Inferior parietal cortex (tissue), 1 donor: ENCODE measurements at regions not wholly inside any gene's neighbourhood (a gene's known extent, or its start where the extent isn't known, plus 50 kb on each side); places are given as distances from the start of the nearest gene placed in this dataset.

Experiments
- DNase-seq: peaks from one replicate; pipeline ENCODE4 v3.0.0-alpha.2; 2016; ENCODE audit errors: extremely low spot score

DNA sequence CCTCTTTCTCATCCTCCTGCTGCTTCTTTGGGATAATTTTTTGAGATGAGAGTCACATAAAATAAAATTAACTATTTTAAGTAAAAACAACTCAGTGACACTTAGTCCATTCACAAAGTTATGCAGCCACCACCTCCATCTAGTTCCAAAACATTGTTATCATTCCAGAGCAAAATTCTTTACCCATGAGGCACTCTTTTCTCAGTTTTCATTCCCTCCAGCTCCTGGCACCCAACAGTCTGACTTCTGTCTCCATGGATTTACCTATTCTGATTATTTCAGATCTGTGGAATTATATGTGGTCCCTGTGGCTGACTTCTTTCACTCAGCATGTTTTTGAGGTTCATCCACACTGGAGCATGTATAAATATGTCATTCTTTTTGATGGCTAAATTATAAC, 239.9 kb upstream of the DYNLRB2 start:
- no peak for DNase-seq

- DNase-seq = no peak
Measured at GRCh38 chr16:80300456-80300855, 240.3 kb upstream of the DYNLRB2 start.

GRCh38 chr16:80299416-80299815, 241.4 kb upstream of the DYNLRB2 start:
- no peak for DNase-seq

DNA sequence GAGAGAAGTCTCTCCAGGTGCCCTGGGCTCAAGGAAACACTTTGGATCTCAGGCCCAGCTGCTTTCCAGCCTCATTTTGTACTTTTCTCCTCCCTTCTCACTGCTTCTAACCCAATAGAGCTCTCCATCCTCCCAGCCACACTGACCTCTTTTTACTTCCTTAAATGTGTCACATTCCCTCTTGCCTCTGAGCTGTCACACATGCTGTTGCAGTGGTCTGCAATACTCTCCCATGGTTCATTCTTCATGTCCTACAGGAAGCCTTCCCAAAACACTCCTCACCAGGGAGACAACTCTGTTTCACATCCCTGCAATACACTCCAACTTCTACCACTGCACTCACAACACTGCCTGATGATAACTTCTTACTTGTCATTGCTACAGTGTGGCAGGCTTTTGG, 242.1 kb upstream of the DYNLRB2 start:
- no peak for DNase-seq

DNA sequence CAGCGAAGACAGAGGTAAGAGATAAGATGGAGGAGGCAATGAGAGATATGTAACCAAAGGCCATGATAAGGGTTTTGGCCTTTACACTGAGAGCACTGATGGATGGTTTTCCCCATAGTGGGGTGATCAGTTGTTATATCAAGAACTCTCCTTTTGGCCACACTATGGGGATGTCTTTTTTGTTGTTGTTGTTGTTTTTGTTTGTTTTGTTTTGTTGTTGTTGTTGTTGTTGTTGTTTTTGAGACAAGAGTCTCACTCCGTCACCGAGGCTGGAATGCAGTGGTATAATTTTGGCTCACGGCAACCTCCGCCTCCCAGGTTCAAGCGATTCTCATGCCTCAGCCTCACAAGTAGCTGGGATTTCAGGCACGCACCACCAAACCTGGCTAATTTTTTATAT, 244.8 kb upstream of the DYNLRB2 start:
- no peak for DNase-seq

DNA sequence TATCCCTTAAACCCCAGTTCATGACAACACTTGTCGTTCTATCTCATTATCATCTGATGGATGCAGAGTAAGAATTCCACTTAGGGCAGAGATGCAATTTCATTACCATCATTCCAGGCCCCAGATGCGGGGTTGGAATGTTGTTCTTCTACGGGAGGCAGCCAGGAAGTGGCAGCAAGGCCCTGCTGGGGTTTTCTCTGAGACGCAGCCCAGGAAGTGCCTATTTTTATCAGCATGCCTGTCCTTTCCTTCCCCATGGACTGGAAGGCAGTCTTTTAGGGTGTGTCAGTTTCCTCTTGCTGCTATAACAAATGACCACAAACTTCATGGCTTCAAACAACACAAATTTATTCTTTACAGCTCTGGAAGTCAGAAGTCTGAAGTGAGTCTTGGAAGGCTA, 246.6 kb upstream of the DYNLRB2 start:
- no peak for DNase-seq

GRCh38 chr16:80288616-80289015, 252.2 kb upstream of the DYNLRB2 start:
- DNase-seq = no peak

GRCh38 chr16:80287674-80288073, 253.1 kb upstream of the DYNLRB2 start:
- no peak for DNase-seq

DNA sequence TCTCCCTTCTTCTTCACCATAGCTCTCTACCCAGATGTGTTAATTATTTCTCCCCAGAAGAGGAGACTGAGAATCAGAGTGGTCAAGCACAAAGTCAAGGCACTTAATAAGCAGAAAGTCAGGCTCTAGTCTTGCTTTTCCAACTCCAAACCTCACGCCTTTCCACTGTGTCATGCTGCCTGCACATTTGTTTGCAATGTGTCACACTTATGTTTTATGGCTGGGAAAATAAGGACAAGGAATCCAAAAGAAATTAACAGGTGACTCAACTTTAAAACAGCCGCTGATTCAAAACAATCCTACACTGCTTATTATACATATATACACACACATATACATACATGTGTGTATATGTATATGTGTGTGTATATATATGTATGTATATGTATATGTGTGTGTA, 255.7 kb upstream of the DYNLRB2 start:
- no peak for DNase-seq

- DNase-seq = no peak
Measured at GRCh38 chr16:80283466-80284392, 257.1 kb upstream of the DYNLRB2 start.

DNA sequence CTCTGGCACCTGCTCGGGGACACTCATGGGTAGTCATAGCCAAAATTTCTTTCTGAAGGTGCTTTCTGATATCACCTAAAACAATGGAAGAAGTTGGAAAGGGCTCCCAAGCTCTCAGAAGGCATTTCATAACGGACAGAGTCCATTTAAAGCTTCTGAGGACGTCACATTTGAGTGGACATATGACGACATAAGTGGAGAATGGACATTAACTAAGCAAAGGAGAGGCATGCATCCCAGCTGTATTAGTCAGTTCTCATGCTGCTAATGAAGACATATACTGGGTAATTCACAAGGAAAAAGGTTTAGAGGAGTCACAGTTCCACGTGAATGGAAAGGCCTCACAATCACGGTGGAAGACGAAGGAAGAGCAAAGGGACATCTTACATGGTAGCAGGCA, 260.2 kb upstream of the DYNLRB2 start:
- DNase-seq = no peak

DNA sequence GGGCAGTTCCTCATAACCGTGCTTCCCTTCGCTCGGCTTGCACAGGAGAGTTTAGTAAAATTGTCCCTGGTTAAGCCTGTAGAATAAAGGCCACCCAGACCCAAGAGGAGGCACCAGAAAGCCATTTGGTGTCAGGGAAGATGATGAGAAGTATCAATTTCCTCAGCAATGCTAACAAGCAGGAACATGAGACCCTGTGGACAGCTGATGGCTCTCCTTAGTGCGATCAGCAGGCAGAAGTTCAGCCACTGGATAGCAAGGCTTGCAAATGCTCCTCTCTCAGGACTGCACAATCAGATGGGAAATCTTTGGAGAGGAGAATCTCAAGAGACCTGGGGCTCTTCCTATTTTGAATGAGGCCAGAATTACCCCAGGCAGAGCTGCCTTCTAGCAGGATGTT, 261.1 kb upstream of the DYNLRB2 start:
- no peak for DNase-seq

GRCh38 chr16:80277182-80277581, 263.6 kb upstream of the DYNLRB2 start:
- no peak for DNase-seq

DNA sequence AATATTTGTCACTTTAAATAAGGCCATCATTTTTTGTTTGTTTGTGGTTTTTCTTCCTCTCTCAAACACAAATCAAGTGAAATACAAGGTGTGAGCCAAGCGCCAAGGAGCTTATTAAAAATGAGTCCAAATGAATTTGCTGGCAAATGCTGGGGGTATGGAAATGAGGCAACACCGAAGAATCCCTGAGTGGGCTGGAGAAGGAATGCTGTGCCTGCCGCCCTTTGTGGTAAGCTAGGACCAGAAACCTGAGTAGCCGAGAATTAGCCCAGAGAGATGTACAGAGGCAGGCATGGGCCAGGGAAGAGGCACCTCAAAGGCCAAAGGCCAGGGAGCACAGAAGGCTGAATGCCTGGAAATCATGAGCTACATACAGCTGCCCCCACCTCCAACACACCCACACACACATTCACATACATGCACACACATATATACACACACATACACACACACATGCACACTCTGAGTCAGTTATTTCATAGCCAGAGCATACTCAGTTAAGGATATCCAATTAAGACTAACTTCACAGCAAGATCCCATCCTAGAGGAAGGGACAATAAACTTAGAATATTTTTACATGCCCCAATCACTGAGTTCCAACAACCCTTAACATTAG, 266.1 kb upstream of the DYNLRB2 start:
- no peak for DNase-seq

- DNase-seq = no peak
Measured at GRCh38 chr16:80273635-80274538, 266.9 kb upstream of the DYNLRB2 start.

DNA sequence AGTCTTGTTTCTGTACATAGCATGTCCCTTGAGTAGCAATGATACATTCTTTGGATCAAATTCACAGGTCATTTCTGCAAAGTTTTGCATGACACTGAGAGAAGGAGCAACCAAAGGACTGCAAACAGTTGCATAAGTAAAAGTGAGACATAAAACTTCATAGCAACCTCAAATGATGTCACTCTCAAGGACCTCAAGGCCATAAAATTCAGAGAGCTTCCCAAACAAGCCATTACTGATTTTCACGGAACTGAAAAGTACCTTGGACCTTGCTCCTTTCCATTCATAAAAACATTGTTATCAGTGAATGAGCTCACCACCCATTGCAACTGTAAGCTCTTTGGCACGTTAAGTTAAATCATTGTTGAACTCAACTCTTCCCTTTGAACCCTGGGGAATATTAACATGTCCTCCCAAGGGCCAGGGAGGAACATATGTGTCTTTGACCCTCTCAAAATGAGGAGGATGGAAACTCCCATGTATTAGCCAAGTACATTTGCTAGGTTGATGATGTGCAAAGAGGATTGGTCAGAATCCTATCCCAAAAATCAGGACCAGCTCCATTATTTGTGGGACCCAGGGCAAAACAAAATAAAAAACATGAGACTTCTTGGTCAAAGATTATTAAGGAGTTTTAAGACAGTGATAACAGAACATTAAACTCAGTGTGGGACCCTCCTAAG, 275.0 kb upstream of the DYNLRB2 start:
- DNase-seq = no peak

DNA sequence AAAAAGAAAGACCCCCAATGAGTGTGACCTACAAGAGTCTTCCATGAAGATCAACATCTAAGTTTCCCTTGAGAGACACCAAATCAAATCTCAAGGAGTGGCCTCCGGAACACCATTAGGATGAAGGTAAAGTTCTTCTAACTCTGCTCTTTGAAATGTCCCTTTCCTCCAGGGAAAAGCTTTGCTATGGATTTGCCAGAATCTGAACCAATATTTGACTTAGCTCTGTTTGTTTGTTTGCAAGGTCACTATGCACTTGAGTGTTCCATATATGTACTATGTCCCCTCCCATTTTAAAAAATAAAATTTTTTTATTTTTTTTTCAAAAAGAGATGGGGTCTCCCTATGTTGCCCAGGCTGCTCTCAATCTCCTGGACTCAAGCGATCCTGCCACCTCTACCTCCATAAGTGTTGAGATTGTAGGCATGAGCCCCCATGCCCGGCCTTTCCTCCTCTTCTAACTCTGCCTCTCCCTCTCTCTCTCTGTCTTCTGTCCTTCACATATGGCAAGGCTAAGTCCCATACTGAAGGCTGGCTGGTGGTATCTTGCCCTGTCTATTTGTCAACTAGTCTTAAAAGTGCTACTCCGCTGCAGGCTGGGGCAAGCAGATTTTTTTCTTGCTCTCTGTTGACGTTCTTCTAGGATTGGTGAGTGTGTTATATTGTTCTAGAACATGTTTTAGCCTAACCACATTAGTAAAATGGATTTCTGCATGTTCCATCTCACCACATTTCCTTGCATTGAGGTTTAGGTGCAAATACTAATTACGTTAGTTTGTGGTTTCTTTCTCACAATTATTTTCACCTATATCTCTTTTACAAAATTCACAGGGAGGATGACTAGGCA, 276.7 kb upstream of the DYNLRB2 start:
- DNase-seq = no peak

- no peak for DNase-seq
Measured at GRCh38 chr16:80263181-80263823, 277.5 kb upstream of the DYNLRB2 start.

GRCh38 chr16:80260906-80261311, 279.9 kb upstream of the DYNLRB2 start:
- no peak for DNase-seq

DNA sequence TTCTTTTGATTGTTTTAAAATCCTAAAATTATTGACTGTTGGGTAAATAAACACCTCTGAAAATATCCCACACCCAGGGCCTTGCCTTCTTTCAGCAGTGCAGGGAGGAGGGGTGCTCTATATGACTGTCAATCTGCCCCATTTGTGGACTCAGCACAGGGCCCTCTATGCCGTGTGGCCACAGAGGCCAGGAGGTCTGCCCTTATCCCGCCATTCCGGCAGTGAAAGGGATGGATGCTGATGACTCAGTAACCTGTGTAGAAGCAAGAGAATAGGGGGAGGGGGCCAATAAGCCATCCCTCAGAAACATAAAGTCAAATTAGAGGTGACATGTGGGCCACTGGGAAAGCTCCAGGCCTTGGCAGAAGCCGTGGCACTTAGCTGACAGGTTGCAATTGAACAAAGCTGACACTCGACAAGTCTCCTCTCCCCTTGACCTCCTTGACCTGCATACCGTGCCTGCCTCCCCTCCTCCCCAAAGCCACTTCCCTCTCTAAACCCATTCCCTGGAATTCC, 281.4 kb upstream of the DYNLRB2 start:
- no peak for DNase-seq
